ENCODE measurements at regions not wholly inside any gene's neighbourhood (a gene's known extent, or its start where the extent isn't known, plus 50 kb on each side); places are given as distances from the start of the nearest gene placed in this dataset.

- TF ChIP-seq EZH2 (IDR thresholded peaks at IDR 0.05; ENCODE audit: borderline replicate concordance, low read depth, low read length, severe bottlenecking) (no peak), JUN (IDR thresholded peaks at IDR 0.05; ENCODE audit: borderline replicate concordance, insufficient read depth, insufficient read length, low read depth) (no peak), POLR2A (IDR thresholded peaks at IDR 0.05; ENCODE audit: low read depth, low read length) (no peak)
Observed at GRCh38 chr6:134631398-134631924, 313.5 kb upstream of the SGK1 start.

Data from endothelial cell of umbilical vein (primary cell).